WTC11 (cell line): ENCODE measurements at regions not wholly inside any gene's neighbourhood (a gene's known extent, or its start where the extent isn't known, plus 50 kb on each side); places are given as distances from the start of the nearest gene placed in this dataset.

Source experiments
- ATAC-seq: fragments of 200-7000 bp; cut with Tn5 transposase; 2 replicates; pipeline ENCODE4 v1.10.0; 2021; ENCODE audit warnings: mild to moderate bottlenecking, moderate library complexity
- CTCF ChIA-PET: fragments of 300-600 bp; sonication (Branson Sonifier 250); formaldehyde crosslinking; loops from one replicate; lab custom pipeline; 2021; ENCODE audit warnings: antibody characterized with exemption; lab: Charles Lee
- POLR2A ChIA-PET: fragments of 350-600 bp; sonication (Branson Sonifier 250); formaldehyde crosslinking; loops from one replicate; lab custom pipeline; 2021; ENCODE audit warnings: antibody characterized with exemption; lab: Charles Lee
- DNase-seq: peaks from one replicate; pipeline ENCODE4 v3.0.0; 2021; ENCODE audit warnings: low spot score
- H3K27ac Mint-ChIP-seq: 2 replicates; pipeline ENCODE4 v1.8.0; 2021; ENCODE audit warnings: mixed read lengths
- H3K27me3 Mint-ChIP-seq: 2 replicates; pipeline ENCODE4 v1.8.0; 2021; ENCODE audit warnings: low read depth, mild to moderate bottlenecking, moderate library complexity, mixed read lengths
- H3K36me3 Mint-ChIP-seq: 2 replicates; pipeline ENCODE4 v1.8.0; 2021; ENCODE audit warnings: mixed read lengths
- H3K4me1 Mint-ChIP-seq: 2 replicates; pipeline ENCODE4 v1.8.0; 2022; ENCODE audit warnings: mixed read lengths
- H3K4me3 Mint-ChIP-seq: 2 replicates; pipeline ENCODE4 v1.8.0; 2021; ENCODE audit warnings: mild to moderate bottlenecking, moderate library complexity, mixed read lengths
- H3K9me3 Mint-ChIP-seq: 2 replicates; pipeline ENCODE4 v1.8.0; 2021; ENCODE audit warnings: mixed read lengths
- AFF4 ChIP-seq: sonication (generic); formaldehyde crosslinking; IDR thresholded peaks from 2 replicates; pipeline ENCODE4 v1.8.1; 2023; ENCODE audit warnings: mild to moderate bottlenecking, missing genetic modification reagents, borderline replicate concordance
- ATF6 ChIP-seq: sonication (generic); formaldehyde crosslinking; IDR thresholded peaks from 2 replicates; pipeline ENCODE4 v1.8.1; 2023; ENCODE audit warnings: mild to moderate bottlenecking, missing genetic modification reagents
- CDX4 ChIP-seq: fragments of 250-450 bp; sonication (Bioruptor Pico); IDR thresholded peaks from 2 replicates; pipeline ENCODE4 v1.9.0; 2021; ENCODE audit warnings: moderate library complexity, mild to moderate bottlenecking, inconsistent platforms, borderline replicate concordance
- MXD4 ChIP-seq: fragments of 250-450 bp; sonication (Bioruptor Pico); IDR thresholded peaks from 2 replicates; pipeline ENCODE4 v1.8.0; 2021; ENCODE audit warnings: mild to moderate bottlenecking, moderate library complexity, borderline replicate concordance
- NFE2L1 ChIP-seq: sonication (generic); formaldehyde crosslinking; IDR thresholded peaks from 2 replicates; pipeline ENCODE4 v1.8.1; 2023; ENCODE audit warnings: missing genetic modification reagents
- PRRX2 ChIP-seq: fragments of 250-450 bp; sonication (Bioruptor Pico); IDR thresholded peaks from 2 replicates; pipeline ENCODE4 v1.8.0; 2021; ENCODE audit warnings: mild to moderate bottlenecking
- ZBTB21 ChIP-seq: sonication (generic); formaldehyde crosslinking; IDR thresholded peaks from 2 replicates; pipeline ENCODE4 v1.8.1; 2023; ENCODE audit warnings: mild to moderate bottlenecking, missing genetic modification reagents, borderline replicate concordance
- ZNF219 ChIP-seq: sonication (generic); formaldehyde crosslinking; IDR thresholded peaks from 2 replicates; pipeline ENCODE4 v1.8.0; 2023; ENCODE audit warnings: missing genetic modification reagents, mild to moderate bottlenecking, borderline replicate concordance
- ZNF416 ChIP-seq: fragments of 250-450 bp; sonication (Bioruptor Pico); IDR thresholded peaks from 2 replicates; pipeline ENCODE4 v1.9.0; 2021; ENCODE audit warnings: mild to moderate bottlenecking, inconsistent platforms
- TF ChIP-seq, protein P1 (sequence below): fragments of 250-450 bp; sonication (Bioruptor Pico); conservative IDR thresholded peaks from 2 replicates; pipeline ENCODE4 v1.9.0; 2021; ENCODE audit warnings: mild to moderate bottlenecking
- TF ChIP-seq, protein P2 (sequence below): fragments of 250-450 bp; sonication (Bioruptor Pico); IDR thresholded peaks from 2 replicates; pipeline ENCODE4 v1.9.0; 2021; ENCODE audit warnings: mild to moderate bottlenecking
- TF ChIP-seq, protein P3 (sequence below): sonication (generic); formaldehyde crosslinking; IDR thresholded peaks from 2 replicates; pipeline ENCODE4 v1.8.1; 2022; ENCODE audit warnings: low read depth, mild to moderate bottlenecking, moderate library complexity, missing genetic modification reagents, borderline replicate concordance

GRCh38 chr2:10209406-10209935 lies 86.9 kb downstream of the RRM2 start (continued):
- no peak for TF ChIP-seq ATF6 (CRISPR knock-in tag)

DNA sequence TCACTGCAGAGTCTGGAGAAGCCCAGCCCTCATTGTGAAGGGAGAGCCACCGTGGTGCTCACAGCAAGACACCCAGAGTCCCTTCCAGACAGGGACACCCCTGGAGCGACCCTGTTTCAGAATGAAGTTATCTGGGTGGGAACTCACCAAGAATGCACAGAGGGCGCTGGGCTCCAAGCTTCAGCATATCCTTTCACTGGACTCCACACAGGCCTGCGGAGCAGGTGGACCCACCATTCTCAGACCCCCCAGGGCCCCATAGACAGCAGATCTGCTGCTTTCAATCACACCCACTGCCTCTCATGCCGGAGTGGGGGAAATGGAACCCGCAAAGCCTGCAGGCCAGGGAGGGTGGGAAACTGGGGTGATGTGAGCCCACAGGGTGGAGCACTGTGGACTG lies 87.8 kb downstream of the RRM2 start:
- TF ChIP-seq, protein P1, sequence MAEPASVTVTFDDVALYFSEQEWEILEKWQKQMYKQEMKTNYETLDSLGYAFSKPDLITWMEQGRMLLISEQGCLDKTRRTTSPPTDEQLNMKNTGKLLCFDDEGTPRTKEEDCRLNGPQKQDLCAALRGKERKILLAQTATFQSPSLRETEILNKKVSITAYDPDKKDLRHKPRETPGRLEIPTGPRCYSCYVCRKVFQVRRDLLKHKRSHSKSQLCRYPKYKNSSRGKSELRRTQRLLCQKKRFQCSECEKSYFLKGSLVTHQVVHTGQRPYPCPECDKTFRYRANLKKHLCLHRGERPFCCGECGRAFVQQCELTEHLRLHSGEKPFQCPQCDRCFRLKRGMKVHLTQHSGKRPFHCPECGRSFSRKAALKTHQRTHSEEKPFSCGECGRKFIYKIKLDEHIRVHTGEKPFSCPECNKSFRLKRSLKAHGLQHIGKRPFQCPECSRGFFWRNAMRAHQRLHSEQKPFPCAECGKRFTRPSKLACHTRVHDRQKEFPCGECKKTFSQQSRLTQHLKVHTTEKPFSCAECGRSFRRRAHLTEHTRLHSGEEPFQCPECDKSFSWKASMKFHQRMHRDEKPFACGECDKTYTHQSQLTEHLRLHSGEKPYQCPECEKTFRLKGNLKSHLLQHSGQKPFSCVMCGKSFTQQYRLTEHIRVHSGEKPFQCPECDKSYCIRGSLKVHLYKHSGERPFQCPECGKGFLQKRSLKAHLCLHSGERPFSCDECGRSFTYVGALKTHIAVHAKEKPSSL: no peak
- TF ChIP-seq NFE2L1 (CRISPR knock-in tag) (no peak), PRRX2 (CRISPR knock-in tag) (no peak), MXD4 (CRISPR knock-in tag) (no peak), CDX4 (CRISPR knock-in tag) (no peak), ZBTB21 (CRISPR knock-in tag) (no peak), ATF6 (CRISPR knock-in tag) (no peak), ZNF219 (CRISPR knock-in tag) (no peak), ZNF416 (CRISPR knock-in tag) (no peak), AFF4 (CRISPR knock-in tag) (no peak)
- TF ChIP-seq, protein P2, sequence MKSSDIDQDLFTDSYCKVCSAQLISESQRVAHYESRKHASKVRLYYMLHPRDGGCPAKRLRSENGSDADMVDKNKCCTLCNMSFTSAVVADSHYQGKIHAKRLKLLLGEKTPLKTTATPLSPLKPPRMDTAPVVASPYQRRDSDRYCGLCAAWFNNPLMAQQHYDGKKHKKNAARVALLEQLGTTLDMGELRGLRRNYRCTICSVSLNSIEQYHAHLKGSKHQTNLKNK: no peak
- TF ChIP-seq, protein P3, sequence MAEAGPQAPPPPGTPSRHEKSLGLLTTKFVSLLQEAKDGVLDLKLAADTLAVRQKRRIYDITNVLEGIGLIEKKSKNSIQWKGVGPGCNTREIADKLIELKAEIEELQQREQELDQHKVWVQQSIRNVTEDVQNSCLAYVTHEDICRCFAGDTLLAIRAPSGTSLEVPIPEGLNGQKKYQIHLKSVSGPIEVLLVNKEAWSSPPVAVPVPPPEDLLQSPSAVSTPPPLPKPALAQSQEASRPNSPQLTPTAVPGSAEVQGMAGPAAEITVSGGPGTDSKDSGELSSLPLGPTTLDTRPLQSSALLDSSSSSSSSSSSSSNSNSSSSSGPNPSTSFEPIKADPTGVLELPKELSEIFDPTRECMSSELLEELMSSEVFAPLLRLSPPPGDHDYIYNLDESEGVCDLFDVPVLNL: no peak
- TF ChIP-seq, all 79 proteins: peak for 0
- Mint-ChIP-seq H3K9me3 (no peaks in the 10 kb centered on the region), H3K4me1 (peaks cover 15% of the 10 kb centered on the region), H3K4me3 (no peak overlapping the region), H3K36me3 (peaks cover 1% of the 10 kb centered on the region), H3K27ac (no peak overlapping the region), H3K27me3 (no peaks in the 10 kb centered on the region)
- no peak for ATAC-seq
- DNase-seq: no peak
- CTCF ChIA-PET: no interaction called here
- POLR2A ChIA-PET: no interaction called here
